Prostate gland (tissue), 2 donors: ENCODE measurements at regions not wholly inside any gene's neighbourhood (a gene's known extent, or its start where the extent isn't known, plus 50 kb on each side); places are given as distances from the start of the nearest gene placed in this dataset.

Experiments
- CTCF ChIP-seq, 4 experiments: fragments of 200-600 bp in 2 of 4; fragments of 450-650 bp in 2 of 4; sonication (generic) in 2 of 4; IDR thresholded peaks; 1 replicate in 3 of 4; 2 replicates in 1 of 4; pipeline ENCODE4 v1.5.1; 2016 to 2019; ENCODE audit warnings: antibody characterized with exemption in 4 of 4, mild to moderate bottlenecking in 2 of 4, moderate library complexity in 2 of 4
- POLR2A ChIP-seq: fragments of 450-650 bp; IDR thresholded peaks from one replicate; pipeline ENCODE4 v1.6.1; 2016; ENCODE audit warnings: antibody characterized with exemption, mild to moderate bottlenecking
- POLR2AphosphoS5 ChIP-seq: sonication (generic); formaldehyde crosslinking; IDR thresholded peaks from one replicate; pipeline ENCODE4 v1.6.1; 2017; ENCODE audit warnings: antibody characterized with exemption

DNA sequence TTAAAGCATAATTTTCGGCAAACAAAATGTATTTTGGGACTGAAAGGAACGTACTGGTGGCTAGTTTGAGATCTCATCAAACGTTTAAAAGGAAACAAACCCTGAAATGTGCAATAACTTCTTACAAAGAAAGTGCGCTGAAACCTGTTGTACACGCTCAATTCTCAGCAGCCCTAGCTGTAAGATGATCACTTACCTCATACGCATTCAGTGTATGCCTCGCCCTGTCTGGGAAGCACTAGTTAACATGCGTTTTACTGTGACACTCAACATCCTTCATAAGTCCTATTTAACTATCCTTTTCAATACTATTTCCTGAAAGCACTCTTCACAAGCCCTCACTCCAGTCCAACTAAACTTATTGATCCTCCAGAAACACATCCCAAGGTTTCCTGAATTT is 485.0 kb upstream of the EDIL3 start:
- TF ChIP-seq POLR2A (no peak), CTCF (IDR thresholded peaks at IDR 0.05) (no peak), POLR2AphosphoS5 (no peak)
